ENCODE measurements at regions not wholly inside any gene's neighbourhood (a gene's known extent, or its start where the extent isn't known, plus 50 kb on each side); places are given as distances from the start of the nearest gene placed in this dataset.

GRCh38 chr17:71113347-71113746 is 944.0 kb downstream of the KCNJ2 start:
- no peak for TF ChIP-seq CTCF (IDR thresholded peaks at IDR 0.05)
- TF ChIP-seq POLR2AphosphoS5 (IDR thresholded peaks at IDR 0.05) = no peak

Measured in stomach (tissue), 4 donors.